Smooth muscle cell (in vitro differentiated cells): ENCODE measurements at regions not wholly inside any gene's neighbourhood (a gene's known extent, or its start where the extent isn't known, plus 50 kb on each side); places are given as distances from the start of the nearest gene placed in this dataset.

Experiments
- DNase-seq: peaks from one replicate; lab custom pipeline; 2025; ENCODE audit not compliant: unreplicated experiment; lab: John Stamatoyannopoulos, UW
- H2AFZ ChIP-seq: fragments of 200-600 bp; sonication (generic); 2 replicates; pipeline ENCODE4 v1.6.0; 2016; ENCODE audit warnings: antibody characterized with exemption, low read depth, mild to moderate bottlenecking
- H3F3A ChIP-seq: fragments of 200-600 bp; sonication (generic); 2 replicates; pipeline ENCODE4 v1.6.0; 2017; ENCODE audit warnings: antibody characterized with exemption, low read depth
- H3K27ac ChIP-seq: fragments of 200-600 bp; sonication (generic); 2 replicates; pipeline ENCODE4 v1.5.1; 2016; ENCODE audit warnings: low read depth, mild to moderate bottlenecking
- H3K27me3 ChIP-seq: fragments of 200-600 bp; sonication (generic); 2 replicates; pipeline ENCODE4 v1.6.1; 2016; ENCODE audit warnings: low read depth, mild to moderate bottlenecking
- H3K36me3 ChIP-seq: fragments of 200-600 bp; sonication (generic); 2 replicates; pipeline ENCODE4 v1.5.1; 2016; ENCODE audit warnings: low read depth
- H3K4me1 ChIP-seq: fragments of 200-600 bp; sonication (generic); 2 replicates; pipeline ENCODE4 v1.5.1; 2016; ENCODE audit warnings: low read depth
- H3K4me2 ChIP-seq: fragments of 200-600 bp; sonication (generic); 2 replicates; pipeline ENCODE4 v1.6.0; 2016; ENCODE audit warnings: mild to moderate bottlenecking
- H3K4me3 ChIP-seq: fragments of 200-600 bp; sonication (generic); 2 replicates; pipeline ENCODE4 v1.5.1; 2016; ENCODE audit warnings: mild to moderate bottlenecking
- H3K79me2 ChIP-seq: fragments of 200-600 bp; sonication (generic); 2 replicates; pipeline ENCODE4 v1.6.0; 2016; ENCODE audit warnings: low read depth, mild to moderate bottlenecking
- H3K9ac ChIP-seq: fragments of 200-600 bp; sonication (generic); 2 replicates; pipeline ENCODE4 v1.6.0; 2016; ENCODE audit warnings: low read depth
- H3K9me3 ChIP-seq: fragments of 200-600 bp; sonication (generic); replicated peaks from 2 replicates; pipeline ENCODE4 v1.5.1; 2016; ENCODE audit warnings: low read depth
- H4K20me1 ChIP-seq: fragments of 200-600 bp; sonication (generic); 2 replicates; pipeline ENCODE4 v1.6.0; 2016; ENCODE audit warnings: low read depth
- CTCF ChIP-seq: fragments of 200-600 bp; sonication (generic); IDR thresholded peaks from 2 replicates; pipeline ENCODE4 v1.5.1; 2017; ENCODE audit warnings: borderline replicate concordance, mild to moderate bottlenecking, antibody characterized with exemption; ENCODE audit not compliant: insufficient read depth, poor library complexity, severe bottlenecking
- WGBS: methylation state at CpG from one replicate; pipeline ENCODE4 v1.1.7; 2016; ENCODE audit warnings: low lambda C conversion rate; 5-methylcytosine and 5-hydroxymethylcytosine counted together

GRCh38 chr2:200750323-200750910, 61.3 kb upstream of the BZW1 start:
- WGBS, result 76% methylated on average over 6 of the region's 6 CpGs
- Histone ChIP-seq H4K20me1 (no peaks in the 10 kb centered on the region), H3K4me3 (no peak overlapping the region), H2AFZ (no peak overlapping the region), H3K27ac (no peak overlapping the region), H3K4me1 (peaks cover 8% of the 10 kb centered on the region), H3K36me3 (no peaks in the 10 kb centered on the region), H3K4me2 (no peak overlapping the region), H3K9ac (no peak overlapping the region), H3K79me2 (no peaks in the 10 kb centered on the region), H3K27me3 (no peaks in the 10 kb centered on the region), H3F3A (peaks cover 10% of the 10 kb centered on the region), H3K9me3 (no peaks in the 10 kb centered on the region)
- no peak for DNase-seq
- TF ChIP-seq CTCF, result no peak

GRCh38 chr2:200751786-200752185, 59.9 kb upstream of the BZW1 start:
- Histone ChIP-seq H4K20me1 (no peaks in the 10 kb centered on the region), H3K27ac (no peak overlapping the region), H3K79me2 (no peaks in the 10 kb centered on the region), H3K4me2 (no peak overlapping the region), H3K9ac (no peak overlapping the region), H2AFZ (no peak overlapping the region), H3K27me3 (no peaks in the 10 kb centered on the region), H3K9me3 (no peaks in the 10 kb centered on the region), H3K4me1 (peaks cover 8% of the 10 kb centered on the region), H3K4me3 (no peak overlapping the region), H3F3A (peaks cover 11% of the 10 kb centered on the region), H3K36me3 (no peaks in the 10 kb centered on the region)
- no peak for TF ChIP-seq CTCF
- no peak for DNase-seq
- 61% methylated on average over 2 of the region's 2 CpGs for WGBS

GRCh38 chr2:200752332-200752731, 59.4 kb upstream of the BZW1 start:
- 92% methylated on average over 2 of the region's 2 CpGs for WGBS
- H3K4me3 ChIP-seq, result no peak overlapping the region
- H3K27me3 ChIP-seq, result no peaks in the 10 kb centered on the region
- no peaks in the 10 kb centered on the region for H4K20me1 ChIP-seq
- peaks cover 11% of the 10 kb centered on the region for H3K4me1 ChIP-seq
- H3K9me3 ChIP-seq, result no peaks in the 10 kb centered on the region
- H3K36me3 ChIP-seq, result no peaks in the 10 kb centered on the region
- no peaks in the 10 kb centered on the region for H3K79me2 ChIP-seq
- TF ChIP-seq CTCF, result no peak
- H3F3A ChIP-seq, result peaks cover 10% of the 10 kb centered on the region
- DNase-seq, result no peak
- H3K9ac ChIP-seq, result no peak overlapping the region
- no peak overlapping the region for H3K27ac ChIP-seq
- no peak overlapping the region for H2AFZ ChIP-seq
- H3K4me2 ChIP-seq, result no peak overlapping the region

- DNase-seq, result no peak
- peaks cover 12% of the 10 kb centered on the region for H3F3A ChIP-seq
- no peaks in the 10 kb centered on the region for H3K27me3 ChIP-seq
- no peak overlapping the region for H3K27ac ChIP-seq
- no peak overlapping the region for H3K4me2 ChIP-seq
- H3K4me1 ChIP-seq, result peaks cover 10% of the 10 kb centered on the region
- H3K36me3 ChIP-seq, result no peaks in the 10 kb centered on the region
- H3K4me3 ChIP-seq, result no peak overlapping the region
- no peak overlapping the region for H2AFZ ChIP-seq
- no peaks in the 10 kb centered on the region for H3K79me2 ChIP-seq
- TF ChIP-seq CTCF, result no peak
- no peaks in the 10 kb centered on the region for H4K20me1 ChIP-seq
- WGBS, result 92% methylated on average over 1 of the region's 1 CpG
- H3K9ac ChIP-seq, result no peak overlapping the region
- H3K9me3 ChIP-seq, result no peaks in the 10 kb centered on the region
Measured at GRCh38 chr2:200752835-200753234, 58.9 kb upstream of the BZW1 start.
